ELF-1 (cell line): ENCODE measurements at regions not wholly inside any gene's neighbourhood (a gene's known extent, or its start where the extent isn't known, plus 50 kb on each side); places are given as distances from the start of the nearest gene placed in this dataset.
A peak's percentile ranks its signal among the peaks of the same experiment; 100 is the strongest.
"Not testable (repeated sequence)": the region's sequence is repeated elsewhere in the genome, so short reads cannot be mapped to it uniquely, and the experiment has no call there.

Experiments used
- DNase-seq: peaks from one replicate; pipeline ENCODE4 v3.0.0-alpha.2; 2016; ENCODE audit warnings: low read depth, low spot score

GRCh38 chr1:186775881-186776560 is 52.7 kb upstream of the PLA2G4A start:
- no peak for DNase-seq

GRCh38 chr1:186775036-186775435 is 53.7 kb upstream of the PLA2G4A start:
- DNase-seq = no peak

- DNase-seq = no peak
Measured at GRCh38 chr1:186772228-186772627, 56.5 kb upstream of the PLA2G4A start.

- no peak for DNase-seq
Measured at GRCh38 chr1:186770421-186770820, 58.3 kb upstream of the PLA2G4A start.

- no peak for DNase-seq
Measured at GRCh38 chr1:186768906-186769305, 59.8 kb upstream of the PLA2G4A start.

GRCh38 chr1:186765446-186765845 is 63.3 kb upstream of the PLA2G4A start:
- peak; percentile 4 for DNase-seq

GRCh38 chr1:186763107-186763506 is 65.6 kb upstream of the PLA2G4A start:
- DNase-seq = no peak

- DNase-seq = no peak
Measured at GRCh38 chr1:186762653-186763052, 66.1 kb upstream of the PLA2G4A start.

GRCh38 chr1:186761358-186761757 is 67.4 kb upstream of the PLA2G4A start:
- DNase-seq = no peak

GRCh38 chr1:186760446-186760845 is 68.3 kb upstream of the PLA2G4A start:
- no peak for DNase-seq

GRCh38 chr1:186758896-186759606 is 69.7 kb upstream of the PLA2G4A start:
- not testable (repeated sequence) for DNase-seq

- DNase-seq = no peak
Measured at GRCh38 chr1:186757851-186758250, 70.9 kb upstream of the PLA2G4A start.

- no peak for DNase-seq
Measured at GRCh38 chr1:186754542-186755145, 74.1 kb upstream of the PLA2G4A start.

GRCh38 chr1:186753241-186753640 is 73.0 kb upstream of the PTGS2 start:
- DNase-seq = no peak

- no peak for DNase-seq
Measured at GRCh38 chr1:186750257-186750656, 70.0 kb upstream of the PTGS2 start.

- DNase-seq = no peak
Measured at GRCh38 chr1:186749820-186750219, 69.6 kb upstream of the PTGS2 start.

- DNase-seq = no peak
Measured at GRCh38 chr1:186747661-186748060, 67.4 kb upstream of the PTGS2 start.

GRCh38 chr1:186745531-186746146 is 65.4 kb upstream of the PTGS2 start:
- no peak for DNase-seq

- no peak for DNase-seq
Measured at GRCh38 chr1:186741640-186742039, 61.4 kb upstream of the PTGS2 start.

- DNase-seq = no peak
Measured at GRCh38 chr1:186740324-186740723, 60.1 kb upstream of the PTGS2 start.

- no peak for DNase-seq
Measured at GRCh38 chr1:186739515-186739914, 59.3 kb upstream of the PTGS2 start.

GRCh38 chr1:186738926-186739325 is 58.7 kb upstream of the PTGS2 start:
- DNase-seq = no peak
